Activated CD8-positive, alpha-beta T cell treated with anti-CD3 and anti-CD28 coated beads for 36 hours (primary cell): ENCODE measurements at regions not wholly inside any gene's neighbourhood (a gene's known extent, or its start where the extent isn't known, plus 50 kb on each side); places are given as distances from the start of the nearest gene placed in this dataset.

Experiments
- ATAC-seq: fragments of 200-7000 bp; cut with Tn5 transposase; one replicate; pipeline ENCODE4 v1.10.0; 2021; ENCODE audit warnings: mild to moderate bottlenecking, moderate library complexity
- CTCF ChIA-PET: fragments of 350-600 bp; sonication (Branson Sonifier 250); formaldehyde crosslinking; loops from one replicate; lab custom pipeline; 2021; ENCODE audit warnings: antibody characterized with exemption; lab: Charles Lee
- POLR2A ChIA-PET: fragments of 350-600 bp; sonication (Branson Sonifier 250); formaldehyde crosslinking; loops from one replicate; lab custom pipeline; 2021; ENCODE audit warnings: antibody characterized with exemption; lab: Charles Lee
- DNase-seq: peaks from one replicate; pipeline ENCODE4 v3.0.0-alpha.2; 2020
- H3K27ac Mint-ChIP-seq: one replicate; pipeline ENCODE4 v1.8.0; 2021; ENCODE audit warnings: mild to moderate bottlenecking, mixed read lengths
- H3K27me3 Mint-ChIP-seq: one replicate; pipeline ENCODE4 v1.8.0; 2021; ENCODE audit warnings: mixed read lengths
- H3K36me3 Mint-ChIP-seq: one replicate; pipeline ENCODE4 v1.8.0; 2021; ENCODE audit warnings: low read depth, mixed read lengths
- H3K4me1 Mint-ChIP-seq: one replicate; pipeline ENCODE4 v1.8.0; 2021; ENCODE audit warnings: low read depth, mixed read lengths
- H3K4me3 Mint-ChIP-seq: one replicate; pipeline ENCODE4 v1.8.0; 2021; ENCODE audit warnings: mild to moderate bottlenecking, moderate library complexity, mixed read lengths
- H3K9me3 Mint-ChIP-seq: one replicate; pipeline ENCODE4 v1.8.0; 2021; ENCODE audit warnings: mixed read lengths
- CTCF ChIP-seq: fragments of 200-600 bp; IDR thresholded peaks from one replicate; pipeline ENCODE4 v1.8.0; 2022; ENCODE audit warnings: antibody characterized with exemption, mild to moderate bottlenecking
- intact Hi-C: fragments of 100-400 bp; cut with micrococcal nuclease; formaldehyde crosslinking; loops from one replicate; pipeline ENCODE4 v1.10.0; 2022

GRCh38 chr11:83374311-83374710, 88.1 kb upstream of the CCDC90B start:
- no peak overlapping the region for H3K27ac Mint-ChIP-seq
- peaks cover 2% of the 10 kb centered on the region for H3K27me3 Mint-ChIP-seq
- H3K4me1 Mint-ChIP-seq = no peaks in the 10 kb centered on the region
- H3K9me3 Mint-ChIP-seq = no peaks in the 10 kb centered on the region
- no peak for TF ChIP-seq CTCF
- ChIA-PET POLR2A (no interaction called here), CTCF (no interaction called here)
- ATAC-seq (no peak), DNase-seq (no peak)
- H3K36me3 Mint-ChIP-seq = no peaks in the 10 kb centered on the region
- no peak overlapping the region for H3K4me3 Mint-ChIP-seq
- intact Hi-C loops = no loop called here

GRCh38 chr11:83371489-83371888, 85.3 kb upstream of the CCDC90B start:
- intact Hi-C loops = no loop called here
- TF ChIP-seq CTCF = no peak
- Mint-ChIP-seq H3K27ac (no peak overlapping the region), H3K4me3 (no peak overlapping the region), H3K27me3 (peaks cover 2% of the 10 kb centered on the region), H3K9me3 (peaks cover 16% of the 10 kb centered on the region), H3K4me1 (no peaks in the 10 kb centered on the region), H3K36me3 (no peaks in the 10 kb centered on the region)
- DNase-seq = no peak
- CTCF ChIA-PET = no interaction called here
- ATAC-seq = no peak
- POLR2A ChIA-PET = no interaction called here

GRCh38 chr11:83367745-83368144, 81.6 kb upstream of the CCDC90B start:
- DNase-seq (no peak), ATAC-seq (no peak)
- Mint-ChIP-seq H3K9me3 (peaks cover 16% of the 10 kb centered on the region), H3K4me1 (no peaks in the 10 kb centered on the region), H3K4me3 (no peak overlapping the region), H3K27me3 (no peaks in the 10 kb centered on the region), H3K36me3 (no peaks in the 10 kb centered on the region), H3K27ac (no peak overlapping the region)
- ChIA-PET POLR2A (no interaction called here), CTCF (no interaction called here)
- intact Hi-C loops = no loop called here
- TF ChIP-seq CTCF = no peak

GRCh38 chr11:83364500-83365045, 78.4 kb upstream of the CCDC90B start:
- Mint-ChIP-seq H3K27ac (no peak overlapping the region), H3K4me3 (no peak overlapping the region), H3K9me3 (peaks cover 16% of the 10 kb centered on the region), H3K4me1 (no peaks in the 10 kb centered on the region), H3K27me3 (no peaks in the 10 kb centered on the region), H3K36me3 (no peaks in the 10 kb centered on the region)
- intact Hi-C loops = no loop called here
- DNase-seq = no peak
- no peak for TF ChIP-seq CTCF
- POLR2A ChIA-PET = no interaction called here
- ATAC-seq = no peak
- CTCF ChIA-PET = no interaction called here

- H3K4me3 Mint-ChIP-seq = no peak overlapping the region
- intact Hi-C loops = no loop called here
- DNase-seq (no peak), ATAC-seq (no peak)
- ChIA-PET CTCF (no interaction called here), POLR2A (no interaction called here)
- H3K4me1 Mint-ChIP-seq = no peaks in the 10 kb centered on the region
- no peak overlapping the region for H3K27ac Mint-ChIP-seq
- TF ChIP-seq CTCF = no peak
- H3K27me3 Mint-ChIP-seq = no peaks in the 10 kb centered on the region
- peaks cover 13% of the 10 kb centered on the region for H3K9me3 Mint-ChIP-seq
- H3K36me3 Mint-ChIP-seq = no peaks in the 10 kb centered on the region
Measured at GRCh38 chr11:83363312-83363711, 77.1 kb upstream of the CCDC90B start.
